ENCODE measurements at regions not wholly inside any gene's neighbourhood (a gene's known extent, or its start where the extent isn't known, plus 50 kb on each side); places are given as distances from the start of the nearest gene placed in this dataset.

DNA sequence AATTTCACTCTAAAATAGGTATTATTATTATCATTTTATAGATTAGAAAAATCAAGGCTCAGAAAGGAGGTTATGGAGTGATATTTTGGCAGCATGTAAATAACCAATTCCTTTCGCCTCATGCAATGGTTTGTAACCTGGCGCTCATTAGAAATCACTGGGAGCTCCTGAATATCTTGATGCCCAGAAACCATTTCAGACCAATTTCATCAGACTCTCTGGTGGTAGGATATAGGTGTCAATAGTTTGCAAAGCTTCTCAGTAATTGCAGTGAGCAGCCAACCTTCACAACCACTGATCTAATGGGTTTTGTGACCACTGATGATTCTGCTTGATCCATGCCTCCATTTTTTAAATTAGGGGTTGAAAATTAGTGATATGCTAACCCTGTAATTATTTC is 57.8 kb upstream of the ZC3H12C start:
- TF ChIP-seq CTCF (IDR thresholded peaks at IDR 0.05; ENCODE audit: unreplicated experiment), result no peak
- DNase-seq, result no peak
- Mint-ChIP-seq H3K4me3 (ENCODE audit: low read depth, unreplicated experiment) (no peak overlapping the region), H3K36me3 (ENCODE audit: insufficient read depth, unreplicated experiment) (no peaks in the 10 kb centered on the region), H3K27me3 (ENCODE audit: unreplicated experiment) (no peaks in the 10 kb centered on the region), H3K27ac (ENCODE audit: unreplicated experiment) (no peak overlapping the region), H3K4me1 (ENCODE audit: low read depth, unreplicated experiment) (no peaks in the 10 kb centered on the region), H3K9me3 (ENCODE audit: low read depth, unreplicated experiment) (no peaks in the 10 kb centered on the region)
- CTCF ChIA-PET, result interaction anchor here (0.6 kb wide), 1 partner anchor 345 kb away, joined by 3 read pairs; no protein-coding TSS in a partner anchor
- intact Hi-C loops (cut with micrococcal nuclease; ENCODE audit: unreplicated experiment), result no loop called here
- BruUV-seq (replicated peaks), result no TSS peak

DNA sequence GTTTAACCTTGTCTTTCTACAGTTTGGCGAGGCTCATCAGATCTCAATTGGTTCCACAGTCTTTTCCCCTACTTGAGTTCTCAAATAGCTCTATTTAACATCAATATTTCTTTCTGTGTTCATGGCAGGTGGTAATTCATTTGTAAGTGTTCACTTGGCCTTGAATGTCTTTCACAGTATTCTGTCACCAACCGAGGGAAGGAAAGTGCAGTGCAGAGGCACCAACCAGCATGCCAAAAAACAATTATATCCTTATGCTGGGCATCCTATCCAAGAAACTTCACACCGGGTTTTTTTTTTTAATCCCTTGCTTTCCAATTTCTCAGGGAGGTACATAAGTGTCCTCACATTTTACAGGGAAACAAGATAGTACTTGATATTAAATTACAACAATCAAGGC is 55.0 kb upstream of the ZC3H12C start:
- no peaks in the 10 kb centered on the region for H3K27me3 Mint-ChIP-seq (ENCODE audit: unreplicated experiment)
- TF ChIP-seq CTCF (IDR thresholded peaks at IDR 0.05; ENCODE audit: unreplicated experiment), result no peak
- CTCF ChIA-PET, result no interaction called here

More for the DNA sequence above, 55.0 kb upstream of the ZC3H12C start:
- intact Hi-C loops (cut with micrococcal nuclease; ENCODE audit: unreplicated experiment), result no loop called here
- Mint-ChIP-seq H3K36me3 (ENCODE audit: insufficient read depth, unreplicated experiment) (no peaks in the 10 kb centered on the region), H3K27ac (ENCODE audit: unreplicated experiment) (no peak overlapping the region), H3K4me3 (ENCODE audit: low read depth, unreplicated experiment) (no peak overlapping the region), H3K9me3 (ENCODE audit: low read depth, unreplicated experiment) (peaks cover 4% of the 10 kb centered on the region), H3K4me1 (ENCODE audit: low read depth, unreplicated experiment) (no peaks in the 10 kb centered on the region)
- DNase-seq, result no peak
- BruUV-seq (replicated peaks), result no TSS peak

Data from Calu3 (cell line).